ENCODE measurements at regions not wholly inside any gene's neighbourhood (a gene's known extent, or its start where the extent isn't known, plus 50 kb on each side); places are given as distances from the start of the nearest gene placed in this dataset.
"Not testable (repeated sequence)": the region's sequence is repeated elsewhere in the genome, so short reads cannot be mapped to it uniquely, and the experiment has no call there.

GRCh38 chr21:9705016-9705415, 816.4 kb upstream of the TPTE start:
- not testable (repeated sequence) for H3K36me3 Mint-ChIP-seq (ENCODE audit: unreplicated experiment); DNase-seq (ENCODE audit: extremely low spot score, unreplicated experiment); H3K9me3 Mint-ChIP-seq (ENCODE audit: unreplicated experiment); H3K4me3 Mint-ChIP-seq (ENCODE audit: unreplicated experiment); H3K27ac Mint-ChIP-seq (ENCODE audit: unreplicated experiment); H3K4me1 Mint-ChIP-seq (ENCODE audit: unreplicated experiment); H3K27me3 Mint-ChIP-seq (ENCODE audit: unreplicated experiment)

DNA sequence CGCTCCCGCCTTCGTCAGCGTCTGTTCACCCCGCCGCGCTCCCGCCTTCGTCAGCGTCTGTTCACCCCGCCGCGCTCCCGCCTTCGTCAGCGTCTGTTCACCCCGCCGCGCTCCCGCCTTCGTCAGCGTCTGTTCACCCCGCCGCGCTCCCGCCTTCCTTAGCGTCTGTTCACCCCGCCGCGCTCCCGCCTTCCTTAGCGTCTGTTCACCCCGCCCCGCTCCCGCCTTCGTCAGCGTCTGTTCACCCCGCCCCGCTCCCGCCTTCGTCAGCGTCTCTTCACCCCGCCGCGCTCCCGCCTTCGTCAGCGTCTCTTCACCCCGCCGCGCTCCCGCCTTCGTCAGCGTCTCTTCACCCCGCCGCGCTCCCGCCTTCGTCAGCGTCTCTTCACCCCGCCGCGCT, 815.9 kb upstream of the TPTE start:
- not testable (repeated sequence) for H3K4me3 Mint-ChIP-seq (ENCODE audit: unreplicated experiment); H3K27ac Mint-ChIP-seq (ENCODE audit: unreplicated experiment); H3K27me3 Mint-ChIP-seq (ENCODE audit: unreplicated experiment); H3K36me3 Mint-ChIP-seq (ENCODE audit: unreplicated experiment); DNase-seq (ENCODE audit: extremely low spot score, unreplicated experiment); H3K9me3 Mint-ChIP-seq (ENCODE audit: unreplicated experiment); H3K4me1 Mint-ChIP-seq (ENCODE audit: unreplicated experiment)

- not testable (repeated sequence) for H3K4me3 Mint-ChIP-seq (ENCODE audit: unreplicated experiment); H3K27ac Mint-ChIP-seq (ENCODE audit: unreplicated experiment); H3K27me3 Mint-ChIP-seq (ENCODE audit: unreplicated experiment); DNase-seq (ENCODE audit: extremely low spot score, unreplicated experiment); H3K4me1 Mint-ChIP-seq (ENCODE audit: unreplicated experiment); H3K36me3 Mint-ChIP-seq (ENCODE audit: unreplicated experiment)
- H3K9me3 Mint-ChIP-seq (ENCODE audit: unreplicated experiment) = peaks cover 38% of the 10 kb centered on the region
These were observed 796.8 kb upstream of the TPTE start for GRCh38 chr21:9724542-9724941.

- H3K27ac Mint-ChIP-seq (ENCODE audit: unreplicated experiment); H3K4me1 Mint-ChIP-seq (ENCODE audit: unreplicated experiment); H3K27me3 Mint-ChIP-seq (ENCODE audit: unreplicated experiment); DNase-seq (ENCODE audit: extremely low spot score, unreplicated experiment); H3K36me3 Mint-ChIP-seq (ENCODE audit: unreplicated experiment); H3K4me3 Mint-ChIP-seq (ENCODE audit: unreplicated experiment): not testable (repeated sequence)
- H3K9me3 Mint-ChIP-seq (ENCODE audit: unreplicated experiment) = peaks cover 38% of the 10 kb centered on the region
These were observed 794.2 kb upstream of the TPTE start for GRCh38 chr21:9727187-9727586.

DNA sequence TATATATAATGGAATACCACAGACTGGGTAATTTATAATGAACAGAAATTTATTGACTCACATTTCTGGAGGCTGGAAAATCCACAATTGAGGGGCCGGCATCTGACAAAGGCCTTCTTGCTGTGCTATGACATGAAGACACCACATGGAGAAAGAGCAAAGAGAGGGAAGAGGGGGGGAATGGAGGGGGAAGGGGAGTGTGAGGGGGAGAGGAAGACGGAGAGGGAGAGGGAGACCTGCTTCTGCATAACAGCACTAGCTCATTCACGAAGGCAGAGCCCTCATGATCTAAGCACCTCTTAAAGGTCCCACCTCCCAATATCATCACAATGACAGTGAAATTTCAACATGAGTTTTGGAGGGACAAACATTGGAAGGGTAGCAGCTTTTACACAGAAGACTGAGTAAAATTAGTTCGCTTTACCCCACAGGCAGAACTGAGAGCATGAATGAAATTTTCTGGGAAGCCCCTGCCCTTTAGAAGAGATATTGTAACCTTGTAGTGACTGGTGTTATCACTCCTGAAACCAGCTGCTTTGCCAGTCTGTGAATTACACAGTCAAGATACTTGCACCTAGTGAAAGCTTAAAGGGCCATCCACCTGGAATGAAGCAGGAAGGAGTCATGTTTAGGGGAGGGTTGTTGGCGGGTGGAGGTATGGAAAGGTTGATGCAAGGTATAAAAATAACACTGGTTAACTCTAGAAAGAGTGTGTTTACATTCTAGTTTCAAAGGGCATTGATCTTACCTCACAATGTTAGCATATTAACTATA, 793.0 kb upstream of the TPTE start:
- H3K27ac Mint-ChIP-seq (ENCODE audit: unreplicated experiment); DNase-seq (ENCODE audit: extremely low spot score, unreplicated experiment); H3K4me3 Mint-ChIP-seq (ENCODE audit: unreplicated experiment); H3K4me1 Mint-ChIP-seq (ENCODE audit: unreplicated experiment); H3K27me3 Mint-ChIP-seq (ENCODE audit: unreplicated experiment); H3K36me3 Mint-ChIP-seq (ENCODE audit: unreplicated experiment): not testable (repeated sequence)
- peaks cover 38% of the 10 kb centered on the region for H3K9me3 Mint-ChIP-seq (ENCODE audit: unreplicated experiment)

DNA sequence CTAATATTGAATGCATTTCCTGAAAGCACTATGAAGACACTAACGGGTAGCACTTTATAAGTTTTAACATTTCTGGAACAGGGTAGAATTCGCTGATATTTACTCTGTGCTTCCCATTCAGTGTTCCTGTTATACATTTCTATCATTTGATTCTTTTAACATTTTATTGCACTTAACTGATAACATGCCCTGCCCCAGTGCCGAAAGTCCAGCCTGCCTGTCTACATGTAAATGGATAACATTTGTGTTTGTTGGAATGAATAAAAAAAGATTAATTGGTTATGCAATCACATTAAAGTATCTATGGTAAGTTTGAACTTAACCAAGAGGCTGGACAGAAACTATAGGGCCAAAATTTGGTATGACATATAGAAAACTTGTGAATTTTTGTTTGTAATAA, 790.5 kb upstream of the TPTE start:
- no peaks in the 10 kb centered on the region for H3K36me3 Mint-ChIP-seq (ENCODE audit: unreplicated experiment)
- no peak overlapping the region for H3K27ac Mint-ChIP-seq (ENCODE audit: unreplicated experiment)
- no peak overlapping the region for H3K4me3 Mint-ChIP-seq (ENCODE audit: unreplicated experiment)
- no peaks in the 10 kb centered on the region for H3K27me3 Mint-ChIP-seq (ENCODE audit: unreplicated experiment)
- no peak for DNase-seq (ENCODE audit: extremely low spot score, unreplicated experiment)
- H3K9me3 Mint-ChIP-seq (ENCODE audit: unreplicated experiment) = peaks cover 26% of the 10 kb centered on the region
- TF ChIP-seq, protein P1, sequence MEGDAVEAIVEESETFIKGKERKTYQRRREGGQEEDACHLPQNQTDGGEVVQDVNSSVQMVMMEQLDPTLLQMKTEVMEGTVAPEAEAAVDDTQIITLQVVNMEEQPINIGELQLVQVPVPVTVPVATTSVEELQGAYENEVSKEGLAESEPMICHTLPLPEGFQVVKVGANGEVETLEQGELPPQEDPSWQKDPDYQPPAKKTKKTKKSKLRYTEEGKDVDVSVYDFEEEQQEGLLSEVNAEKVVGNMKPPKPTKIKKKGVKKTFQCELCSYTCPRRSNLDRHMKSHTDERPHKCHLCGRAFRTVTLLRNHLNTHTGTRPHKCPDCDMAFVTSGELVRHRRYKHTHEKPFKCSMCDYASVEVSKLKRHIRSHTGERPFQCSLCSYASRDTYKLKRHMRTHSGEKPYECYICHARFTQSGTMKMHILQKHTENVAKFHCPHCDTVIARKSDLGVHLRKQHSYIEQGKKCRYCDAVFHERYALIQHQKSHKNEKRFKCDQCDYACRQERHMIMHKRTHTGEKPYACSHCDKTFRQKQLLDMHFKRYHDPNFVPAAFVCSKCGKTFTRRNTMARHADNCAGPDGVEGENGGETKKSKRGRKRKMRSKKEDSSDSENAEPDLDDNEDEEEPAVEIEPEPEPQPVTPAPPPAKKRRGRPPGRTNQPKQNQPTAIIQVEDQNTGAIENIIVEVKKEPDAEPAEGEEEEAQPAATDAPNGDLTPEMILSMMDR (IDR thresholded peaks at IDR 0.05) = no peak
- no peaks in the 10 kb centered on the region for H3K4me1 Mint-ChIP-seq (ENCODE audit: unreplicated experiment)

DNA sequence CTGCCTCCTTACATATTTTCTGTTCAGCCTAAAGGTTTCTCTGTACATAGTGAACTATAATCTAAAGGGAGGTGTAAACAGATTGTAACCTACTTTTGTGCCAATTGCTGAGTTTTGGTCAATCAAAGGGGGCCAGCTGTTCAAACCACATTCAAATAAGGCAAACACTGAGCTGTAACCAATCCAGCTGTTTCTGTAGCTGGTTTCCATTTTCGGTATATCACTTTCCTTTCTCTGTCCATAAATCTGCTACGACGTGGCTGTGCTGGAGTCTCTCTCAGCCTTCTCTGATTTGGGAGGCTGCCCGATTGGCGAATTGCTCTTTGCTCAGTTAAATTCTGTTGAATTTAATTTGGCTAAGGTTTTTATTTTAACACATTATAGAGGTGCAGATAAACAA, 790.1 kb upstream of the TPTE start:
- not testable (repeated sequence) for H3K27ac Mint-ChIP-seq (ENCODE audit: unreplicated experiment); H3K36me3 Mint-ChIP-seq (ENCODE audit: unreplicated experiment); H3K27me3 Mint-ChIP-seq (ENCODE audit: unreplicated experiment); DNase-seq (ENCODE audit: extremely low spot score, unreplicated experiment); H3K4me1 Mint-ChIP-seq (ENCODE audit: unreplicated experiment); H3K4me3 Mint-ChIP-seq (ENCODE audit: unreplicated experiment)
- H3K9me3 Mint-ChIP-seq (ENCODE audit: unreplicated experiment) = peaks cover 24% of the 10 kb centered on the region

- not testable (repeated sequence) for H3K4me1 Mint-ChIP-seq (ENCODE audit: unreplicated experiment); H3K27ac Mint-ChIP-seq (ENCODE audit: unreplicated experiment); H3K36me3 Mint-ChIP-seq (ENCODE audit: unreplicated experiment); H3K4me3 Mint-ChIP-seq (ENCODE audit: unreplicated experiment); DNase-seq (ENCODE audit: extremely low spot score, unreplicated experiment); H3K27me3 Mint-ChIP-seq (ENCODE audit: unreplicated experiment)
- peaks cover 14% of the 10 kb centered on the region for H3K9me3 Mint-ChIP-seq (ENCODE audit: unreplicated experiment)
These were observed 788.8 kb upstream of the TPTE start for GRCh38 chr21:9732605-9733004.

GRCh38 chr21:9733761-9734558, 787.4 kb upstream of the TPTE start:
- not testable (repeated sequence) for H3K4me3 Mint-ChIP-seq (ENCODE audit: unreplicated experiment); DNase-seq (ENCODE audit: extremely low spot score, unreplicated experiment); H3K27me3 Mint-ChIP-seq (ENCODE audit: unreplicated experiment); H3K27ac Mint-ChIP-seq (ENCODE audit: unreplicated experiment); H3K36me3 Mint-ChIP-seq (ENCODE audit: unreplicated experiment); H3K4me1 Mint-ChIP-seq (ENCODE audit: unreplicated experiment)
- H3K9me3 Mint-ChIP-seq (ENCODE audit: unreplicated experiment) = peaks cover 13% of the 10 kb centered on the region
